ENCODE measurements at regions not wholly inside any gene's neighbourhood (a gene's known extent, or its start where the extent isn't known, plus 50 kb on each side); places are given as distances from the start of the nearest gene placed in this dataset.
"Not testable (repeated sequence)": the region's sequence is repeated elsewhere in the genome, so short reads cannot be mapped to it uniquely, and the experiment has no call there.

GRCh38 chr2:87075054-87075790 lies 53.6 kb upstream of the PLGLB1 start:
- DNase-seq, result not testable (repeated sequence)

- not testable (repeated sequence) for DNase-seq
Observed at GRCh38 chr2:87075791-87076252, 54.2 kb upstream of the PLGLB1 start.

- DNase-seq, result not testable (repeated sequence)
Observed at GRCh38 chr2:87076253-87077123, 54.8 kb upstream of the PLGLB1 start.

- not testable (repeated sequence) for DNase-seq
Observed at GRCh38 chr2:87077124-87077446, 55.4 kb upstream of the PLGLB1 start.

GRCh38 chr2:87081727-87082126 lies 60.1 kb upstream of the PLGLB1 start:
- not testable (repeated sequence) for DNase-seq

DNA sequence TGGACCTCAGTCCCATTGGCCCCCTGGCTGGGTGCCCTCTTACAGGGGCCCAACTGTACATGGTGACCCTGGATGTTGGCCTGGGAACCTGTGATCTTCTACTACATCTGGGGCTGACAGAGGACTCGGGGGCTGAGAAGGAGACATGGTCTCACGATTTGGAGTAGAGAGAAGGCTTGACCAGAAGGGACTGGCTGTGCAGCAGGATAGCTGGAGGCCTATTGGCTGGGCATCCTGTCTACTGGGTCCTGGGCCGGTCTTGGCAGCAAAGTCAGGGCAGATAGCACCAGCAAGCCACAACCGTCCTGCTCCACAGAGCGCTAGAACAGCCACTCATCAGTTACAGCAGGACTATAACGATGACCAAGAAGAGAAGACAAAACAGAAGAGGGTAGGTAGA lies 66.4 kb upstream of the PLGLB1 start:
- not testable (repeated sequence) for DNase-seq

GRCh38 chr2:87089401-87089800 lies 67.8 kb upstream of the PLGLB1 start:
- not testable (repeated sequence) for DNase-seq

DNA sequence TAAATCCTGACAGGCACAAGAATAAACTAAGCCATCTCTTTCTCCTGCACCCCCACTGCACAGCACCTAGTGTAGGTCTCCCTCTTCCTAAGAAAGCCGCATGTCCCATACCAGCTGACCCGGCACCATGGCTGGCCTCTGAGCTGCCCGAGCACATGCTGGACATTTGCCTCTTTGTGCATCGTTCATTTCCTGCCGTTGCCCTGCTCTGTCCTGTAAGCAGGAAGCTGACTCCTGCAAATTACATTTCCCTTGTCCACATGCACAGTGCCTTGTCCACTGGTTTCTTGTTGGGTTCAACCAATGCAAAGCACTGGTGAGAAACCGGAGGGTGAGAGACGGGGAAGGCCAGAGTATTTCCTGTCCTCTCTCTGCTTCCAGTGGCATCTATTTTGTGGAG lies 71.6 kb upstream of the PLGLB1 start:
- DNase-seq, result not testable (repeated sequence)

DNA sequence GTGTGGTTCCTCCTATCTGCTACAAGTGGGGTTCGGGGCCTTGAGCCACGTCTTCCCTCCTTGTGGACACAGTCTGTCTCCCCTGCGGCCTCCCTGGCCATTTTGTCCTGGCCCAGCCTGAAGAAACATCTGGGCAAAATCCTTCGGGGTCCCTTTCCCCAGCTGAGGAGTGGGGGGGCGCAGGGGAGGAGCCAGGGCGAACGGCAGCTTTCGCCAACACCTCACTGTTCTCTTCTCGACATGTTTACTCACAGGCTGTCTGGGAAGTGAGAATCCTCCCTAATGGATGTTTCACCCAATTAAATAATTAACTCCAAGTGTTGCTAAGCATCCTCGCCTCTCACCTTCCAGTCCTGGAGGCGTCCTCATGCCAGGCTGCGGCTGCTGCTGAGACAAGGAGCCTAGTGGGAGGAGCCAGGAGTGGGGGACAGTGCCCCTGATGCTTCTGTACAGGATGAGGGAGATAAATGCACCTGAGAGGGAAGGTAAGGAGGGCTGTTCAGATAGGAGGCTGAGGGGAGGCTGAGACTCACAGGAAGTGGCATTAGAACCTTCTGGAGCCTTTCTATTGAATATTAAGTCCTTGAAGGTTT lies 72.4 kb upstream of the PLGLB1 start:
- not testable (repeated sequence) for DNase-seq

- not testable (repeated sequence) for DNase-seq
Observed at GRCh38 chr2:87095804-87096203, 74.2 kb upstream of the PLGLB1 start.

GRCh38 chr2:87128761-87129553 lies 107.3 kb upstream of the PLGLB1 start:
- not testable (repeated sequence) for DNase-seq

DNA sequence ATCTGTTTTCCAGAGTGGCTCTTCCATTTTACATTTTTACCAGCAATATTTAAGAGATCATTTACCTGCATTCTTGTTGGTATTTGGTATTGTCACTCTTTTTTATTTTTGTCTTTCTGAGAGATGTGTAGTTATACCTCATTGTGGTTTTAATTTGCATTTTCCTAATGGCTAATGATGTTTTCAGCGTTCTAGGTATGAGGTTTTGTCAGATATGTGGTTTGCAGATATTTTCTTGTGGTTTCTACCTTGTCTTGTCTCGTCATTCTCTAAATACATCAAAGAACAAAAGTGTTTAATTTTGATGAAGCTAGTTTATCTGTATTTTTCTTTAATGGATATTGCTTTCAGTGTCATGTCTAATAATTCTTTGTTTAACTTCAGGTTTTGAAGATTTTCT lies 110.9 kb upstream of the PLGLB1 start:
- not testable (repeated sequence) for DNase-seq

GRCh38 chr2:87151835-87152493 lies 130.3 kb upstream of the PLGLB1 start:
- DNase-seq, result not testable (repeated sequence)

DNA sequence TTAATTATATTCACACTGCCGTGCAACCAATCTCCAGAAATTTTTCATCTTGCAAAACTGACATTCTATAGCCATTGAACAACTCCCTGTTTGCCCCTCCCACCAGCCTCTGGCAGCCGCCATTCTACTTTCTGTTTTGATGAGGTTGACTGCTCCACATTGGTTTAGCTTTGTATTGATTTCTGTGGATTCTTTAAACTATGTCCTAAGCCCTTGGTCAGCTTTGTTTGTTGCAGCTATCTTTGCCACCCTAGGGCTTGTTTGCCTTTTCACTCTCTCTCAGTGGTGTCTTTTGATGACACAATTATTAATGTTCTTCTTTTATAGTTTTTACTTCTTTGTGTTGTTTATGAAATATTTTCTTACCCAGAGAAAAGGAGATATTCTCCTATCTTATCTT lies 152.8 kb upstream of the PLGLB1 start:
- not testable (repeated sequence) for DNase-seq

GRCh38 chr2:87183373-87183772 lies 161.7 kb upstream of the PLGLB1 start:
- not testable (repeated sequence) for DNase-seq

- not testable (repeated sequence) for DNase-seq
Observed at GRCh38 chr2:87184260-87184659, 162.6 kb upstream of the PLGLB1 start.

- DNase-seq, result not testable (repeated sequence)
Observed at GRCh38 chr2:87189214-87189613, 167.6 kb upstream of the PLGLB1 start.

- DNase-seq, result not testable (repeated sequence)
Observed at GRCh38 chr2:87193336-87193735, 171.7 kb upstream of the PLGLB1 start.

DNA sequence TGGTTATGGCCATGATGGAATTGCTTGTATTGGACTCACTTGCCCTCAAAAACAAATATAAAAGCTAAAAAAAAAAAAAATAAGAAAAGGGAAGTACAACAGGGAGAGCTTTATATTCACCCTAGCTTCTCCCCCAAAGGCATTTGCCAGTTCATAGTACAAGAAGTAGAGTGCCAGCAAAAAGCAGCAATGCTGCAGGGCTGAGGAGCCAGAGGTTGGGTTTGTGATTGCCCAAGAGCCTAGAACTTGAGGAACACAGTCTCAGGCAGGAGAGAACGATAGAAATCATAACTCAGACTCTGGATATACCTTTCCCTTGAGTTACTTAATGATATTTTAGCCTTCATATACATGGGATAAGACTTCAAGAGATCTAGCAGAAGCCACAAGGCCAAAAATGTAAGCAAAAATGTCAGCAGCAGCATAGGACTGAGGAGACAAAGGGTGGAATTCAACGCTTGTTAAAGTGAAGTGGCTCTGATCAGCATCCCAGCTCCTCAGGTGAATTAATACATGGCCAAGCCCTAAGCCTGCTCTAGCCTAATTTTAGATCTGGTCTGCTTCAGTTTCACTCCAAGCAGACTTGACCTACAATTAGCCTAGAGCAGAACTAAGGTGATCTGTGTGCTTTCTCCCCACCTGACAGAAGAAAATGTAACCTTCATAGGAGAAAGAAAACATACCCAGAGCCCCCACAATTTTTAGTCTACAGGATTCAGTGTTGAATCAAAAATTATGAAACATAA lies 172.8 kb upstream of the PLGLB1 start:
- DNase-seq, result not testable (repeated sequence)

GRCh38 chr2:87196720-87197388 lies 175.2 kb upstream of the PLGLB1 start:
- DNase-seq, result not testable (repeated sequence)

DNA sequence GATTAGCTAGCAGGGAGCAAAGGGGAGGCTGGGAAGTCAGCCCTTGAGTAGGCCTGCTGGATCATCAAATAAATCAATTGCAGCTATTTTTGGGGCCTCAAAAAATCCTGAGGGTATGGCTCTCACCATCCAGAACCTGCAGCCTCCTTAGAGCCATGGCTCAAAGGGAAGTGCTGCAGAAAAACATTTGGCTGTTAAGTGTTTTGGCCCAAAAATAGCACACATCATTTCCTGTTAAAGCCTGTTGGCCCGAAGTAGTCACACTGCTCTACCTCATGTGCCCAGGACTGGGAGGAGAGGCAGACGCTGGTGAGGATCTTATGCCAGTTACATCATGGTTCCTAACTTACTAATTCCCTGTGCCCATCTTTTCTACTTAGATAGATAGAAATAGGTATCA lies 176.8 kb upstream of the PLGLB1 start:
- DNase-seq, result peak; percentile 44
